H9 (cell line): ENCODE measurements at regions not wholly inside any gene's neighbourhood (a gene's known extent, or its start where the extent isn't known, plus 50 kb on each side); places are given as distances from the start of the nearest gene placed in this dataset.

Experiments
- DNase-seq: peaks from one replicate; pipeline ENCODE4 v3.0.0-alpha.2; 2017
- H2AFZ ChIP-seq: one replicate; pipeline ENCODE4 v1.6.1; 2013; ENCODE audit warnings: mild to moderate bottlenecking, low read length, control low read depth, moderate library complexity
- H2AK5ac ChIP-seq: 2 replicates; pipeline ENCODE4 v1.6.1; 2013; ENCODE audit warnings: low read length, control low read depth, mixed read lengths; ENCODE audit not compliant: insufficient read length
- H2BK120ac ChIP-seq: one replicate; pipeline ENCODE4 v1.6.1; 2013; ENCODE audit warnings: low read depth, mild to moderate bottlenecking, low read length, control low read depth, inconsistent platforms; ENCODE audit not compliant: poor library complexity, severe bottlenecking
- H2BK12ac ChIP-seq: 2 replicates; pipeline ENCODE4 v1.6.1; 2013; ENCODE audit warnings: low read length, control low read depth, mixed read lengths, low read depth; ENCODE audit not compliant: insufficient read length
- H2BK15ac ChIP-seq: 2 replicates; pipeline ENCODE4 v1.6.1; 2013; ENCODE audit warnings: low read depth, low read length, control low read depth
- H2BK20ac ChIP-seq: one replicate; pipeline ENCODE4 v1.6.1; 2013; ENCODE audit warnings: low read depth, mild to moderate bottlenecking, low read length, control low read depth, inconsistent platforms; ENCODE audit not compliant: poor library complexity, severe bottlenecking
- H2BK5ac ChIP-seq: 2 replicates; pipeline ENCODE4 v1.6.1; 2013; ENCODE audit warnings: low read length, control low read depth, mixed read lengths; ENCODE audit not compliant: insufficient read length
- H3K14ac ChIP-seq: 2 replicates; pipeline ENCODE4 v1.6.1; 2013; ENCODE audit warnings: low read length, control low read depth; ENCODE audit not compliant: insufficient read depth
- H3K18ac ChIP-seq: 2 replicates; pipeline ENCODE4 v1.6.1; 2013; ENCODE audit warnings: low read depth, mild to moderate bottlenecking, mixed read lengths, low read length, control low read depth; ENCODE audit not compliant: insufficient read length
- H3K23ac ChIP-seq: 2 replicates; pipeline ENCODE4 v1.6.1; 2013; ENCODE audit warnings: low read length, control low read depth, mixed read lengths, low read depth; ENCODE audit not compliant: insufficient read length
- H3K23me2 ChIP-seq: 2 replicates; pipeline ENCODE4 v1.6.1; 2013; ENCODE audit warnings: low read depth, mild to moderate bottlenecking, mixed read lengths, low read length, control low read depth; ENCODE audit not compliant: insufficient read length, poor library complexity, severe bottlenecking
- H3K27ac ChIP-seq: 2 replicates; pipeline ENCODE4 v1.5.1; 2013; ENCODE audit warnings: low read length, control low read depth, mixed read lengths, low read depth; ENCODE audit not compliant: insufficient read length
- H3K27me3 ChIP-seq: 2 replicates; pipeline ENCODE4 v1.6.1; 2013; ENCODE audit warnings: low read length, control low read depth, inconsistent platforms; ENCODE audit not compliant: insufficient read depth
- H3K4ac ChIP-seq: 2 replicates; pipeline ENCODE4 v1.6.1; 2013; ENCODE audit warnings: low read depth, mild to moderate bottlenecking, control low read depth, inconsistent platforms, low read length, moderate library complexity
- H3K4me1 ChIP-seq: 2 replicates; pipeline ENCODE4 v1.6.1; 2013; ENCODE audit warnings: low read length, control low read depth, inconsistent platforms; ENCODE audit not compliant: insufficient read depth
- H3K4me2 ChIP-seq: 2 replicates; pipeline ENCODE4 v1.6.1; 2013; ENCODE audit warnings: low read length, control low read depth, mixed read lengths; ENCODE audit not compliant: insufficient read length, insufficient read depth
- H3K56ac ChIP-seq: 2 replicates; pipeline ENCODE4 v1.6.1; 2013; ENCODE audit warnings: low read depth, mild to moderate bottlenecking, mixed read lengths, low read length, control low read depth; ENCODE audit not compliant: insufficient read length
- H3K79me1 ChIP-seq: 2 replicates; pipeline ENCODE4 v1.6.1; 2013; ENCODE audit warnings: low read depth, mild to moderate bottlenecking, moderate library complexity, low read length, control low read depth, inconsistent platforms; ENCODE audit not compliant: insufficient read depth, poor library complexity, severe bottlenecking
- H3K79me2 ChIP-seq: 2 replicates; pipeline ENCODE4 v1.6.1; 2013; ENCODE audit warnings: low read length, control low read depth, inconsistent platforms; ENCODE audit not compliant: insufficient read depth
- H3K9ac ChIP-seq: 2 replicates; pipeline ENCODE4 v1.6.1; 2013; ENCODE audit warnings: low read length, control low read depth, mixed read lengths; ENCODE audit not compliant: insufficient read length; ENCODE audit errors: extremely low read depth
- H3K9me3 ChIP-seq: one replicate; pipeline ENCODE4 v1.6.1; 2013; ENCODE audit warnings: low read depth, low read length, inconsistent platforms; ENCODE audit not compliant: control insufficient read depth
- H3T11ph ChIP-seq: one replicate; pipeline ENCODE4 v1.6.1; 2013; ENCODE audit warnings: mild to moderate bottlenecking, low read length, control low read depth, inconsistent platforms
- H4K20me1 ChIP-seq: one replicate; pipeline ENCODE4 v1.6.1; 2013; ENCODE audit not compliant: control insufficient read depth, insufficient read length, insufficient read depth
- H4K5ac ChIP-seq: 2 replicates; pipeline ENCODE4 v1.6.1; 2013; ENCODE audit warnings: low read depth, mild to moderate bottlenecking, mixed read lengths, low read length, control low read depth; ENCODE audit not compliant: insufficient read length
- H4K8ac ChIP-seq: replicated peaks from 2 replicates; pipeline ENCODE4 v1.6.1; 2013; ENCODE audit warnings: low read length, control low read depth, mixed read lengths, low read depth; ENCODE audit not compliant: insufficient read length
- H4K91ac ChIP-seq: 2 replicates; pipeline ENCODE4 v1.6.1; 2013; ENCODE audit warnings: low read depth, mild to moderate bottlenecking, moderate library complexity, mixed read lengths, low read length, control low read depth; ENCODE audit not compliant: insufficient read length
- H3K27ac Mint-ChIP-seq, 3 experiments: 2 replicates in 2 of 3; 3 replicates in 1 of 3; pipeline ENCODE4 v1.8.0; 2020 to 2021; ENCODE audit warnings: mixed read lengths in 3 of 3, mild to moderate bottlenecking in 1 of 3, moderate library complexity in 1 of 3
- H3K27me3 Mint-ChIP-seq: 2 replicates; pipeline ENCODE4 v1.8.0; 2021; ENCODE audit warnings: low read depth, mild to moderate bottlenecking, moderate library complexity, mixed read lengths
- H3K36me3 Mint-ChIP-seq, 3 experiments: 2 replicates in 2 of 3; 3 replicates in 1 of 3; pipeline ENCODE4 v1.8.0; 2020 to 2021; ENCODE audit warnings: low read depth in 3 of 3, mixed read lengths in 3 of 3; ENCODE audit not compliant: insufficient read depth in 1 of 3
- H3K4me1 Mint-ChIP-seq, 2 experiments: 2 replicates each; pipeline ENCODE4 v1.8.0; 2020; ENCODE audit warnings: mixed read lengths in 2 of 2
- H3K4me3 Mint-ChIP-seq, 2 experiments: 2 replicates in 1 of 2; 3 replicates in 1 of 2; pipeline ENCODE4 v1.8.0; 2020 to 2021; ENCODE audit warnings: mild to moderate bottlenecking in 2 of 2, mixed read lengths in 2 of 2, moderate library complexity in 1 of 2
- H3K9me3 Mint-ChIP-seq, 2 experiments: 2 replicates in 1 of 2; 3 replicates in 1 of 2; pipeline ENCODE4 v1.8.0; 2020; ENCODE audit warnings: mild to moderate bottlenecking in 2 of 2, mixed read lengths in 2 of 2, moderate library complexity in 1 of 2
- CTCF ChIP-seq: fragments of 200-600 bp; sonication (generic); conservative IDR thresholded peaks from 3 replicates; pipeline ENCODE4 v1.8.0; 2021; ENCODE audit warnings: antibody characterized with exemption, mild to moderate bottlenecking
- WGBS: extraction: QIAGEN DNeasy Blood & Tissue Kit; methylation state at CpG from one replicate; pipeline ENCODE4 v1.1.7; 2013; ENCODE audit warnings: missing lambda C conversion rate, low lambda C conversion rate, mixed read lengths; ENCODE audit not compliant: insufficient read length; ENCODE audit errors: extremely low coverage; 5-methylcytosine and 5-hydroxymethylcytosine counted together

GRCh38 chr4:13126976-13127910 lies 356.9 kb downstream of the RAB28 start:
- Histone ChIP-seq H3K18ac (no peak overlapping the region), H4K8ac (no peak overlapping the region), H2BK12ac (no peak overlapping the region), H2AK5ac (no peak overlapping the region), H3K9ac (no peak overlapping the region), H3K4me2 (no peak overlapping the region), H3K14ac (no peak overlapping the region), H2BK5ac (no peak overlapping the region), H2BK120ac (no peak overlapping the region), H2BK15ac (no peak overlapping the region), H3K79me1 (no peaks in the 10 kb centered on the region), H3K23ac (no peak overlapping the region), H2AFZ (no peak overlapping the region), H3K4ac (no peak overlapping the region), H3K27ac (no peak overlapping the region), H4K91ac (no peak overlapping the region), H2BK20ac (no peak overlapping the region), H3K79me2 (no peaks in the 10 kb centered on the region), H3K56ac (no peak overlapping the region), H3T11ph (no peak overlapping the region), H3K9me3 (no peaks in the 10 kb centered on the region), H3K27me3 (no peaks in the 10 kb centered on the region), H4K5ac (no peak overlapping the region), H4K20me1 (no peaks in the 10 kb centered on the region), H3K23me2 (no peaks in the 10 kb centered on the region), H3K4me1 (no peaks in the 10 kb centered on the region)
- Mint-ChIP-seq H3K9me3 (no peaks in the 10 kb centered on the region), H3K27ac (peak overlapping the region in 1 of 3 experiments; percentile 55; a peak in 1 of 7 replicates), H3K4me3 (no peak overlapping the region), H3K4me1 (no peaks in the 10 kb centered on the region), H3K36me3 (no peaks in the 10 kb centered on the region), H3K27me3 (no peaks in the 10 kb centered on the region)
- no CpG with 5 or more reads among the region's 7 CpGs for WGBS
- no peak for TF ChIP-seq CTCF
- DNase-seq = no peak
